DOHH2 (cell line): ENCODE measurements at regions not wholly inside any gene's neighbourhood (a gene's known extent, or its start where the extent isn't known, plus 50 kb on each side); places are given as distances from the start of the nearest gene placed in this dataset.

ENCODE experiments used
- H3F3A ChIP-seq: fragments of 200-600 bp; sonication (generic), shearing (Covaris generic); 2 replicates; pipeline ENCODE4 v1.6.0; 2016; ENCODE audit warnings: antibody characterized with exemption, mild to moderate bottlenecking; ENCODE audit not compliant: control insufficient read depth, insufficient read depth
- H3K27ac ChIP-seq: fragments of 200-600 bp; sonication (generic); 2 replicates; pipeline ENCODE4 v1.5.1; 2014; ENCODE audit warnings: low read depth, mild to moderate bottlenecking, low read length, moderate library complexity
- H3K27me3 ChIP-seq: fragments of 200-600 bp; sonication (generic); 2 replicates; pipeline ENCODE4 v1.6.1; 2014; ENCODE audit warnings: mild to moderate bottlenecking, low read length, mixed read lengths; ENCODE audit not compliant: control insufficient read depth
- H3K36me3 ChIP-seq: fragments of 200-600 bp; sonication (generic); 2 replicates; pipeline ENCODE4 v1.6.1; 2014; ENCODE audit warnings: mild to moderate bottlenecking, low read length, moderate library complexity, mixed read lengths; ENCODE audit not compliant: control insufficient read depth
- H3K4me1 ChIP-seq: fragments of 200-600 bp; sonication (generic); 2 replicates; pipeline ENCODE4 v1.6.1; 2014; ENCODE audit warnings: mild to moderate bottlenecking, low read length, mixed read lengths; ENCODE audit not compliant: control insufficient read depth
- H3K4me2 ChIP-seq: fragments of 200-600 bp; sonication (generic); 2 replicates; pipeline ENCODE4 v1.6.0; 2014; ENCODE audit warnings: mild to moderate bottlenecking, low read length, moderate library complexity
- H3K4me3 ChIP-seq: fragments of 200-600 bp; sonication (generic); 2 replicates; pipeline ENCODE4 v1.5.1; 2014; ENCODE audit warnings: mild to moderate bottlenecking, low read length, mixed read lengths
- H3K79me2 ChIP-seq: fragments of 200-600 bp; sonication (generic); 2 replicates; pipeline ENCODE4 v1.6.1; 2014; ENCODE audit warnings: mild to moderate bottlenecking, low read length, mixed read lengths; ENCODE audit not compliant: control insufficient read depth
- H3K9me2 ChIP-seq: fragments of 200-600 bp; sonication (generic); replicated peaks from 2 replicates; pipeline ENCODE4 v1.6.1; 2014; ENCODE audit warnings: mild to moderate bottlenecking, low read length, mixed read lengths; ENCODE audit not compliant: control insufficient read depth
- H3K9me3 ChIP-seq: fragments of 200-600 bp; sonication (generic); 2 replicates; pipeline ENCODE4 v1.6.1; 2014; ENCODE audit warnings: antibody characterized with exemption, low read length, mixed read lengths; ENCODE audit not compliant: control insufficient read depth, insufficient read depth
- H4K20me1 ChIP-seq: fragments of 200-600 bp; sonication (generic); 2 replicates; pipeline ENCODE4 v1.6.0; 2014; ENCODE audit warnings: low read depth, mild to moderate bottlenecking, antibody characterized with exemption, low read length, moderate library complexity; ENCODE audit not compliant: control insufficient read depth, insufficient read depth
- CTCF ChIP-seq: fragments of 200-600 bp; sonication (generic); IDR thresholded peaks from one replicate; pipeline ENCODE4 v1.5.1; 2014; ENCODE audit warnings: antibody characterized with exemption, mild to moderate bottlenecking, low read depth, low read length; ENCODE audit not compliant: poor library complexity, severe bottlenecking
- EZH2phosphoT487 ChIP-seq: fragments of 200-600 bp; sonication (generic); IDR thresholded peaks from 2 replicates; pipeline ENCODE4 v1.6.1; 2017; ENCODE audit warnings: borderline replicate concordance, mild to moderate bottlenecking, antibody characterized with exemption, low read length, moderate library complexity, mixed read lengths

- no peak overlapping the region for H3K27ac ChIP-seq
- H3K4me3 ChIP-seq, result no peak overlapping the region
- no peaks in the 10 kb centered on the region for H3K79me2 ChIP-seq
- no peaks in the 10 kb centered on the region for H3K27me3 ChIP-seq
- no peaks in the 10 kb centered on the region for H3F3A ChIP-seq
- H3K4me1 ChIP-seq, result no peaks in the 10 kb centered on the region
- no peak overlapping the region for H3K4me2 ChIP-seq
- H3K9me2 ChIP-seq, result no peaks in the 10 kb centered on the region
- H3K36me3 ChIP-seq, result no peaks in the 10 kb centered on the region
- no peaks in the 10 kb centered on the region for H3K9me3 ChIP-seq
- TF ChIP-seq EZH2phosphoT487 (no peak), CTCF (no peak)
- no peaks in the 10 kb centered on the region for H4K20me1 ChIP-seq
These were observed 162.4 kb upstream of the FAM20A start for GRCh38 chr17:68763562-68763961.

GRCh38 chr17:68762911-68763310 is 161.7 kb upstream of the FAM20A start:
- H4K20me1 ChIP-seq, result no peaks in the 10 kb centered on the region
- H3F3A ChIP-seq, result no peaks in the 10 kb centered on the region
- H3K36me3 ChIP-seq, result no peaks in the 10 kb centered on the region
- no peaks in the 10 kb centered on the region for H3K27me3 ChIP-seq
- H3K9me3 ChIP-seq, result no peaks in the 10 kb centered on the region
- no peaks in the 10 kb centered on the region for H3K9me2 ChIP-seq
- H3K79me2 ChIP-seq, result no peaks in the 10 kb centered on the region
- no peak overlapping the region for H3K4me2 ChIP-seq
- H3K4me3 ChIP-seq, result no peak overlapping the region
- H3K27ac ChIP-seq, result no peak overlapping the region
- TF ChIP-seq EZH2phosphoT487 (no peak), CTCF (no peak)
- no peaks in the 10 kb centered on the region for H3K4me1 ChIP-seq

GRCh38 chr17:68760141-68760475 is 158.9 kb upstream of the FAM20A start:
- TF ChIP-seq CTCF (no peak), EZH2phosphoT487 (no peak)
- no peak overlapping the region for H3K27ac ChIP-seq
- no peaks in the 10 kb centered on the region for H3F3A ChIP-seq
- H3K9me2 ChIP-seq, result no peaks in the 10 kb centered on the region
- H3K4me1 ChIP-seq, result no peaks in the 10 kb centered on the region
- H3K4me2 ChIP-seq, result no peak overlapping the region
- H3K79me2 ChIP-seq, result no peaks in the 10 kb centered on the region
- H3K36me3 ChIP-seq, result no peaks in the 10 kb centered on the region
- H3K9me3 ChIP-seq, result no peaks in the 10 kb centered on the region
- H3K27me3 ChIP-seq, result no peaks in the 10 kb centered on the region
- H4K20me1 ChIP-seq, result no peaks in the 10 kb centered on the region
- no peak overlapping the region for H3K4me3 ChIP-seq
